Astrocyte (in vitro differentiated cells and primary cell): ENCODE measurements at regions not wholly inside any gene's neighbourhood (a gene's known extent, or its start where the extent isn't known, plus 50 kb on each side); places are given as distances from the start of the nearest gene placed in this dataset.

Experiments
- DNase-seq: peaks from one replicate; pipeline ENCODE4 v3.0.0-alpha.2; 2010; ENCODE audit warnings: low read depth
- FAIRE-seq: peaks from 2 replicates; lab custom pipeline; 2011; peaks lifted over from hg19 to GRCh38; lab: Jason Lieb, UNC
- H2AFZ ChIP-seq: 2 replicates; pipeline ENCODE4 v1.6.0; 2012; ENCODE audit warnings: low read depth, low read length, inconsistent platforms
- H3K27ac ChIP-seq: 2 replicates; pipeline ENCODE4 v1.5.1; 2011; ENCODE audit warnings: low read depth, low read length, inconsistent platforms
- H3K27me3 ChIP-seq: 2 replicates; pipeline ENCODE4 v1.6.0; 2011; ENCODE audit warnings: low read length, inconsistent platforms; ENCODE audit not compliant: insufficient read depth
- H3K36me3 ChIP-seq: 2 replicates; pipeline ENCODE4 v1.5.1; 2011; ENCODE audit warnings: low read length, inconsistent platforms; ENCODE audit not compliant: insufficient read depth
- H3K4me1 ChIP-seq: 2 replicates; pipeline ENCODE4 v1.5.1; 2011; ENCODE audit warnings: low read length, inconsistent platforms; ENCODE audit not compliant: insufficient read depth
- H3K4me2 ChIP-seq: 2 replicates; pipeline ENCODE4 v1.6.0; 2012; ENCODE audit warnings: low read length, inconsistent platforms
- H3K4me3 ChIP-seq: 2 replicates; pipeline ENCODE4 v1.5.1; 2011; ENCODE audit warnings: low read depth, mild to moderate bottlenecking, low read length, inconsistent platforms; ENCODE audit not compliant: insufficient read depth
- H3K79me2 ChIP-seq: 2 replicates; pipeline ENCODE4 v1.6.0; 2012; ENCODE audit warnings: mild to moderate bottlenecking, low read length, inconsistent platforms; ENCODE audit not compliant: insufficient read depth
- H3K9ac ChIP-seq: 2 replicates; pipeline ENCODE4 v1.6.0; 2012; ENCODE audit warnings: mild to moderate bottlenecking, low read length, inconsistent platforms
- H3K9me3 ChIP-seq: 2 replicates; pipeline ENCODE4 v1.5.1; 2012; ENCODE audit warnings: low read depth, mild to moderate bottlenecking, low read length, inconsistent platforms; ENCODE audit not compliant: insufficient read depth
- H4K20me1 ChIP-seq: 2 replicates; pipeline ENCODE4 v1.6.0; 2012; ENCODE audit warnings: low read length, inconsistent platforms; ENCODE audit not compliant: insufficient read depth
- H3K27ac Mint-ChIP-seq: one replicate; pipeline ENCODE4 v1.8.0; 2021; ENCODE audit warnings: mild to moderate bottlenecking, mixed read lengths; ENCODE audit not compliant: unreplicated experiment
- H3K27me3 Mint-ChIP-seq: one replicate; pipeline ENCODE4 v1.8.0; 2021; ENCODE audit warnings: low read depth, mixed read lengths; ENCODE audit not compliant: unreplicated experiment
- H3K36me3 Mint-ChIP-seq: one replicate; pipeline ENCODE4 v1.8.0; 2021; ENCODE audit warnings: low read depth, mixed read lengths; ENCODE audit not compliant: unreplicated experiment
- H3K4me1 Mint-ChIP-seq: one replicate; pipeline ENCODE4 v1.8.0; 2021; ENCODE audit warnings: low read depth, mixed read lengths; ENCODE audit not compliant: unreplicated experiment
- H3K4me3 Mint-ChIP-seq: one replicate; pipeline ENCODE4 v1.8.0; 2021; ENCODE audit warnings: mild to moderate bottlenecking, moderate library complexity, mixed read lengths; ENCODE audit not compliant: unreplicated experiment
- H3K9me3 Mint-ChIP-seq: one replicate; pipeline ENCODE4 v1.8.0; 2021; ENCODE audit warnings: mild to moderate bottlenecking, mixed read lengths; ENCODE audit not compliant: unreplicated experiment
- CTCF ChIP-seq: IDR thresholded peaks from 2 replicates; pipeline ENCODE4 v1.5.1; 2011; ENCODE audit warnings: low read depth, mild to moderate bottlenecking, inconsistent platforms, low read length, moderate library complexity; ENCODE audit not compliant: insufficient read depth
- EZH2 ChIP-seq: IDR thresholded peaks from 2 replicates; pipeline ENCODE4 v1.6.1; 2012; ENCODE audit warnings: mild to moderate bottlenecking, low read length, inconsistent platforms; ENCODE audit not compliant: insufficient read depth

- Mint-ChIP-seq H3K4me3 (no peak overlapping the region), H3K36me3 (no peaks in the 10 kb centered on the region), H3K27me3 (no peaks in the 10 kb centered on the region), H3K4me1 (no peaks in the 10 kb centered on the region), H3K27ac (no peak overlapping the region), H3K9me3 (no peaks in the 10 kb centered on the region)
- no peaks in the 10 kb centered on the region for H3K27me3 ChIP-seq
- no peaks in the 10 kb centered on the region for H3K9me3 ChIP-seq
- no peak overlapping the region for H3K4me3 ChIP-seq
- H3K79me2 ChIP-seq: no peaks in the 10 kb centered on the region
- H3K36me3 ChIP-seq: no peaks in the 10 kb centered on the region
- H3K27ac ChIP-seq: no peak overlapping the region
- peak; percentile 19 for DNase-seq
- TF ChIP-seq EZH2 (no peak), CTCF (no peak)
- no peak overlapping the region for H3K9ac ChIP-seq
- H3K4me1 ChIP-seq: no peaks in the 10 kb centered on the region
- no peak overlapping the region for H2AFZ ChIP-seq
- no peak for FAIRE-seq
- H4K20me1 ChIP-seq: no peaks in the 10 kb centered on the region
- H3K4me2 ChIP-seq: no peak overlapping the region
These were observed 184.6 kb upstream of the NBEA start for GRCh38 chr13:34757441-34757840.

GRCh38 chr13:34758628-34759027 is 183.4 kb upstream of the NBEA start:
- Mint-ChIP-seq H3K27ac (no peak overlapping the region), H3K9me3 (no peaks in the 10 kb centered on the region), H3K36me3 (no peaks in the 10 kb centered on the region), H3K4me1 (no peaks in the 10 kb centered on the region), H3K27me3 (no peaks in the 10 kb centered on the region), H3K4me3 (no peak overlapping the region)
- Histone ChIP-seq H4K20me1 (no peaks in the 10 kb centered on the region), H3K27me3 (no peaks in the 10 kb centered on the region), H3K79me2 (no peaks in the 10 kb centered on the region), H3K9me3 (no peaks in the 10 kb centered on the region), H3K27ac (no peak overlapping the region), H2AFZ (no peak overlapping the region), H3K4me1 (no peaks in the 10 kb centered on the region), H3K36me3 (no peaks in the 10 kb centered on the region), H3K4me3 (no peak overlapping the region), H3K9ac (no peak overlapping the region), H3K4me2 (no peak overlapping the region)
- FAIRE-seq (no peak), DNase-seq (no peak)
- TF ChIP-seq EZH2 (no peak), CTCF (no peak)

GRCh38 chr13:34762312-34762711 is 179.8 kb upstream of the NBEA start:
- H3K27ac ChIP-seq: no peak overlapping the region
- FAIRE-seq (no peak), DNase-seq (peak; percentile 48)
- no peaks in the 10 kb centered on the region for H3K4me1 Mint-ChIP-seq
- no peak overlapping the region for H3K4me3 Mint-ChIP-seq
- no peaks in the 10 kb centered on the region for H3K9me3 ChIP-seq
- H3K79me2 ChIP-seq: no peaks in the 10 kb centered on the region
- no peaks in the 10 kb centered on the region for H3K27me3 ChIP-seq
- no peaks in the 10 kb centered on the region for H3K9me3 Mint-ChIP-seq
- no peak overlapping the region for H3K9ac ChIP-seq
- no peaks in the 10 kb centered on the region for H4K20me1 ChIP-seq
- H3K27ac Mint-ChIP-seq: no peak overlapping the region
- TF ChIP-seq EZH2: no peak
- no peaks in the 10 kb centered on the region for H3K36me3 Mint-ChIP-seq
- no peak overlapping the region for H2AFZ ChIP-seq
- H3K27me3 Mint-ChIP-seq: no peaks in the 10 kb centered on the region
- no peak overlapping the region for H3K4me3 ChIP-seq
- H3K36me3 ChIP-seq: no peaks in the 10 kb centered on the region
- no peaks in the 10 kb centered on the region for H3K4me1 ChIP-seq
- H3K4me2 ChIP-seq: no peak overlapping the region
